Endothelial cell of umbilical vein (primary cell): ENCODE measurements at regions not wholly inside any gene's neighbourhood (a gene's known extent, or its start where the extent isn't known, plus 50 kb on each side); places are given as distances from the start of the nearest gene placed in this dataset.

ENCODE experiments used
- BruUV-seq: library from RNA; stranded (reverse); fragments of 400-500 nt; replicated peaks from 2 replicates; lab custom pipeline; 2021; lab: Mats Ljungman, UMichigan
- CTCF ChIA-PET: fragments of 300-600, 350-600 bp; sonication (Branson Sonifier 250); formaldehyde crosslinking; loops from one replicate; lab custom pipeline; 2021; ENCODE audit warnings: antibody characterized with exemption, inconsistent platforms; lab: Charles Lee
- POLR2A ChIA-PET: fragments of 300-600, 350-600 bp; sonication (Branson Sonifier 250); formaldehyde crosslinking; loops from one replicate; lab custom pipeline; 2021; ENCODE audit warnings: antibody characterized with exemption, inconsistent platforms; lab: Charles Lee
- DNase-seq: peaks from one replicate; pipeline ENCODE4 v3.0.0-alpha.2; 2011; ENCODE audit warnings: low read depth, low spot score
- FAIRE-seq: peaks from 2 replicates; lab custom pipeline; 2011; peaks lifted over from hg19 to GRCh38; lab: Jason Lieb, UNC
- H2AFZ ChIP-seq: 2 replicates; pipeline ENCODE4 v1.6.0; 2012; ENCODE audit warnings: low read depth, low read length, control low read depth, inconsistent platforms
- H3K27ac ChIP-seq: 2 replicates; pipeline ENCODE4 v1.5.1; 2011; ENCODE audit warnings: low read depth, mild to moderate bottlenecking, control low read depth, low read length, moderate library complexity; ENCODE audit not compliant: insufficient read depth
- H3K27me3 ChIP-seq, 2 experiments: 2 replicates each; pipeline versions ENCODE4 v1.6.0 to v1.6.1; 2011; ENCODE audit warnings: low read length in 2 of 2, mixed read lengths in 1 of 2; ENCODE audit not compliant: control insufficient read depth in 2 of 2, insufficient read depth in 2 of 2
- H3K36me3 ChIP-seq, 2 experiments: 2 replicates in 1 of 2; 3 replicates in 1 of 2; pipeline ENCODE4 v1.5.1; 2011; ENCODE audit warnings: low read length in 2 of 2, mild to moderate bottlenecking in 1 of 2, moderate library complexity in 1 of 2; ENCODE audit not compliant: control insufficient read depth in 2 of 2, insufficient read depth in 2 of 2; ENCODE audit errors: extremely low read depth in 1 of 2
- H3K4me1 ChIP-seq: 3 replicates; pipeline ENCODE4 v1.5.1; 2011; ENCODE audit warnings: mild to moderate bottlenecking, low read length; ENCODE audit not compliant: control insufficient read depth, insufficient read depth; ENCODE audit errors: extremely low read depth
- H3K4me2 ChIP-seq: 2 replicates; pipeline ENCODE4 v1.6.1; 2011; ENCODE audit warnings: low read length, control low read depth, mixed read lengths; ENCODE audit not compliant: insufficient read depth
- H3K4me3 ChIP-seq, 3 experiments: fragments of 200-600 bp in 1 of 3; sonication (generic), shearing (Covaris generic) in 1 of 3; replicated peaks in 1 of 3; 2 replicates each; pipeline ENCODE4 v1.5.1; 2011 to 2016; ENCODE audit warnings: control low read depth in 3 of 3, low read length in 3 of 3, mild to moderate bottlenecking in 2 of 3, inconsistent platforms in 1 of 3, low read depth in 1 of 3, moderate library complexity in 1 of 3; ENCODE audit not compliant: insufficient read depth in 1 of 3
- H3K79me2 ChIP-seq: 2 replicates; pipeline ENCODE4 v1.6.0; 2012; ENCODE audit warnings: low read length, inconsistent platforms; ENCODE audit not compliant: control insufficient read depth, insufficient read depth
- H3K9ac ChIP-seq: replicated peaks from 2 replicates; pipeline ENCODE3; 2011; ENCODE audit warnings: low read length, control low read depth; ENCODE audit not compliant: insufficient read depth; ENCODE audit errors: extremely low read depth
- H3K9me1 ChIP-seq: replicated peaks from 3 replicates; pipeline ENCODE4 v1.6.0; 2011; ENCODE audit warnings: mild to moderate bottlenecking, low read length; ENCODE audit not compliant: control insufficient read depth, insufficient read depth; ENCODE audit errors: extremely low read depth
- H3K9me3 ChIP-seq: replicated peaks from 2 replicates; pipeline ENCODE4 v1.5.1; 2012; ENCODE audit warnings: low read length, inconsistent platforms; ENCODE audit not compliant: control insufficient read depth, insufficient read depth
- H4K20me1 ChIP-seq: replicated peaks from 2 replicates; pipeline ENCODE3; 2011; ENCODE audit warnings: mild to moderate bottlenecking, low read length; ENCODE audit not compliant: control insufficient read depth, insufficient read depth; ENCODE audit errors: extremely low read depth
- EZH2 ChIP-seq: IDR thresholded peaks from 2 replicates; pipeline ENCODE4 v1.6.1; 2012; ENCODE audit warnings: borderline replicate concordance, low read depth, mild to moderate bottlenecking, moderate library complexity, low read length, inconsistent platforms; ENCODE audit not compliant: severe bottlenecking
- FOS ChIP-seq: IDR thresholded peaks from 2 replicates; pipeline ENCODE4 v1.6.1; 2011; ENCODE audit warnings: mild to moderate bottlenecking, low read length, moderate library complexity, borderline replicate concordance; ENCODE audit not compliant: insufficient read depth
- GATA2 ChIP-seq: IDR thresholded peaks from 2 replicates; pipeline ENCODE4 v1.7.0; 2011; ENCODE audit warnings: low read depth, mild to moderate bottlenecking, moderate library complexity, mixed read lengths, low read length; ENCODE audit not compliant: insufficient read length, insufficient read depth
- JUN ChIP-seq: IDR thresholded peaks from 2 replicates; pipeline ENCODE4 v1.6.1; 2011; ENCODE audit warnings: borderline replicate concordance, low read depth; ENCODE audit not compliant: insufficient read length, insufficient read depth
- MAX ChIP-seq: IDR thresholded peaks from 2 replicates; pipeline ENCODE4 v1.6.1; 2011; ENCODE audit not compliant: insufficient read depth, insufficient read length
- MYC ChIP-seq: IDR thresholded peaks from one replicate; pipeline ENCODE4 v1.6.1; 2011; ENCODE audit warnings: mild to moderate bottlenecking, low read depth, low read length
- POLR2A ChIP-seq: IDR thresholded peaks from 2 replicates; pipeline ENCODE4 v1.6.1; 2012; ENCODE audit warnings: low read depth, mild to moderate bottlenecking, control low read depth, low read length
- POLR2AphosphoS5 ChIP-seq: IDR thresholded peaks from 2 replicates; pipeline ENCODE4 v1.6.1; 2012; ENCODE audit warnings: low read depth, mild to moderate bottlenecking, control low read depth, low read length, moderate library complexity; ENCODE audit not compliant: insufficient read depth
- dilution Hi-C: fragments of 300-500 bp; cut with MboI; formaldehyde crosslinking; loops from one replicate; pipeline ENCODE4 v1.15.0; 2019; ENCODE audit warnings: low sequenced_read_pairs; ENCODE audit not compliant: extremely low pct_ligation_motif_present
- intact Hi-C: fragments of 100-400 bp; cut with micrococcal nuclease; formaldehyde crosslinking; loops from one replicate; pipeline ENCODE4 v1.10.0; 2022
- TF ChIP-seq, protein P1 (sequence below), 2 donors: IDR thresholded peaks; 1 replicate in 1 of 2; 2 replicates in 1 of 2; pipeline ENCODE4 v1.5.1; 2011; ENCODE audit warnings: low read length in 2 of 2, mild to moderate bottlenecking in 2 of 2, moderate library complexity in 2 of 2, control low read depth in 1 of 2, inconsistent platforms in 1 of 2, low read depth in 1 of 2; ENCODE audit not compliant: insufficient read depth in 1 of 2; ENCODE audit errors: extremely low read depth in 1 of 2

DNA sequence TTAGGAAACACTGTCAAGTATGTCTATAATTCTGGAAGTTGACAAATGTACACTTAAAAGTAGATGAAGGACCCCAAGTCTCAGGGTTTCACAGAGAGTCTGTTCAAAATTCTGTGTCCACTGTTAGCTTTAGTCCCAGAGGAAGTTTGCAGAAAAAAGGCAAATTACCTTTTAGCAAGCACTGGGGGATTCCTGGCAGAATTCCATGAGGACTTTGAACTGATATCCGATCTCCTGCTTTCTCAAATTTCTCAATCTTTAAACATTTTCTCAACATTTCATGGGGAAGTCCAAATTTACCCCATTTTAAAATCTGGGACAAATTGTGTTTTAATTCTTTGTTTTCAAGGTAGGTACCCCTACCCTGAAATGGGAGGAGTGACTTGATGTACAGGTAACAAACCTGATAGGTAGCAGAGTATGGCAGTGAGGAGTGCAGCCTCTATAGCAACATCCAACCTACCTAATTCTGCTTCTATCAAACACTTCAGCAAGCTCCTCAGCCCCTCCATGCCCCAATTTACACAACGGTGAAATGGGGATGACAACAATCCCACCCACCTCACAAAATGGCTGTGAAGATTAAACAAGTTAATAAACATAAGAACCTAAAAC, 344.9 kb downstream of the OMA1 start:
- Histone ChIP-seq H3K4me3 (no peak overlapping the region), H3K9me1 (no peaks in the 10 kb centered on the region), H3K4me1 (no peaks in the 10 kb centered on the region), H4K20me1 (no peaks in the 10 kb centered on the region), H2AFZ (no peak overlapping the region), H3K4me2 (no peak overlapping the region), H3K36me3 (no peaks in the 10 kb centered on the region), H3K79me2 (no peaks in the 10 kb centered on the region), H3K9ac (no peak overlapping the region), H3K27ac (no peak overlapping the region), H3K27me3 (no peaks in the 10 kb centered on the region), H3K9me3 (no peaks in the 10 kb centered on the region)
- TF ChIP-seq GATA2 (no peak), EZH2 (no peak), POLR2A (no peak), MYC (no peak), POLR2AphosphoS5 (no peak)
- TF ChIP-seq, protein P1, sequence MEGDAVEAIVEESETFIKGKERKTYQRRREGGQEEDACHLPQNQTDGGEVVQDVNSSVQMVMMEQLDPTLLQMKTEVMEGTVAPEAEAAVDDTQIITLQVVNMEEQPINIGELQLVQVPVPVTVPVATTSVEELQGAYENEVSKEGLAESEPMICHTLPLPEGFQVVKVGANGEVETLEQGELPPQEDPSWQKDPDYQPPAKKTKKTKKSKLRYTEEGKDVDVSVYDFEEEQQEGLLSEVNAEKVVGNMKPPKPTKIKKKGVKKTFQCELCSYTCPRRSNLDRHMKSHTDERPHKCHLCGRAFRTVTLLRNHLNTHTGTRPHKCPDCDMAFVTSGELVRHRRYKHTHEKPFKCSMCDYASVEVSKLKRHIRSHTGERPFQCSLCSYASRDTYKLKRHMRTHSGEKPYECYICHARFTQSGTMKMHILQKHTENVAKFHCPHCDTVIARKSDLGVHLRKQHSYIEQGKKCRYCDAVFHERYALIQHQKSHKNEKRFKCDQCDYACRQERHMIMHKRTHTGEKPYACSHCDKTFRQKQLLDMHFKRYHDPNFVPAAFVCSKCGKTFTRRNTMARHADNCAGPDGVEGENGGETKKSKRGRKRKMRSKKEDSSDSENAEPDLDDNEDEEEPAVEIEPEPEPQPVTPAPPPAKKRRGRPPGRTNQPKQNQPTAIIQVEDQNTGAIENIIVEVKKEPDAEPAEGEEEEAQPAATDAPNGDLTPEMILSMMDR (IDR thresholded peaks at IDR 0.05; ENCODE audit: extremely low read depth in 1 of 2, insufficient read depth in 1 of 2, low read depth in 1 of 2, low read length in 2 of 2), result no peak
- dilution Hi-C loops, result no loop called here
- ChIA-PET POLR2A (no interaction called here), CTCF (no interaction called here)
- intact Hi-C loops, result no loop called here
- FAIRE-seq (no peak), DNase-seq (no peak)
- BruUV-seq, result no TSS peak

GRCh38 chr1:58200437-58200836, 346.1 kb downstream of the OMA1 start:
- H3K9me3 ChIP-seq, result no peaks in the 10 kb centered on the region
- POLR2A ChIA-PET, result no interaction called here

More at GRCh38 chr1:58200437-58200836, 346.1 kb downstream of the OMA1 start:
- BruUV-seq, result no TSS peak
- H3K4me1 ChIP-seq, result no peaks in the 10 kb centered on the region
- no peak overlapping the region for H2AFZ ChIP-seq
- no peak overlapping the region for H3K4me2 ChIP-seq
- no peaks in the 10 kb centered on the region for H3K27me3 ChIP-seq
- H3K36me3 ChIP-seq, result no peaks in the 10 kb centered on the region
- no peak overlapping the region for H3K4me3 ChIP-seq
- no peak overlapping the region for H3K27ac ChIP-seq
- DNase-seq (no peak), FAIRE-seq (no peak)
- TF ChIP-seq MYC (no peak), POLR2AphosphoS5 (no peak), GATA2 (no peak), EZH2 (no peak), POLR2A (no peak), JUN (no peak), MAX (no peak), FOS (no peak)
- TF ChIP-seq, protein P1 (IDR thresholded peaks at IDR 0.05; ENCODE audit: extremely low read depth in 1 of 2, insufficient read depth in 1 of 2, low read depth in 1 of 2, low read length in 2 of 2), result no peak
- CTCF ChIA-PET, result no interaction called here
- dilution Hi-C loops (no loop called here), intact Hi-C loops (no loop called here)
- H3K79me2 ChIP-seq, result no peaks in the 10 kb centered on the region
- H3K9me1 ChIP-seq, result no peaks in the 10 kb centered on the region
- no peaks in the 10 kb centered on the region for H4K20me1 ChIP-seq
- no peak overlapping the region for H3K9ac ChIP-seq
